BJ (cell line): ENCODE measurements at regions not wholly inside any gene's neighbourhood (a gene's known extent, or its start where the extent isn't known, plus 50 kb on each side); places are given as distances from the start of the nearest gene placed in this dataset.

Source experiments
- CTCF ChIA-PET: fragments of 350-600 bp; formaldehyde crosslinking; extraction: SDS; loops from one replicate; lab custom pipeline; 2021; ENCODE audit warnings: antibody characterized with exemption, inconsistent platforms; lab: Yijun Ruan, JAX
- POLR2A ChIA-PET: fragments of 300-600 bp; sonication (Branson Sonifier 250); formaldehyde crosslinking; extraction: SDS; loops from one replicate; lab custom pipeline; 2021; ENCODE audit warnings: antibody characterized with exemption; lab: Charles Lee
- DNase-seq: peaks from one replicate; pipeline ENCODE4 v3.0.0-alpha.2; 2011; ENCODE audit warnings: low read depth
- H3K27me3 ChIP-seq: 2 replicates; pipeline ENCODE4 v1.6.0; 2011; ENCODE audit warnings: low read length; ENCODE audit not compliant: control insufficient read depth, insufficient read depth
- H3K36me3 ChIP-seq: 2 replicates; pipeline ENCODE4 v1.5.1; 2011; ENCODE audit warnings: low read length; ENCODE audit not compliant: control insufficient read depth, insufficient read depth
- H3K4me3 ChIP-seq: 2 replicates; pipeline ENCODE4 v1.5.1; 2011; ENCODE audit warnings: low read depth, mild to moderate bottlenecking, control low read depth, low read length
- TF ChIP-seq, protein P1 (sequence below): IDR thresholded peaks from 2 replicates; pipeline ENCODE4 v1.5.1; 2011; ENCODE audit warnings: low read depth, mild to moderate bottlenecking, control low read depth, inconsistent platforms, low read length, moderate library complexity; ENCODE audit not compliant: insufficient read depth

DNA sequence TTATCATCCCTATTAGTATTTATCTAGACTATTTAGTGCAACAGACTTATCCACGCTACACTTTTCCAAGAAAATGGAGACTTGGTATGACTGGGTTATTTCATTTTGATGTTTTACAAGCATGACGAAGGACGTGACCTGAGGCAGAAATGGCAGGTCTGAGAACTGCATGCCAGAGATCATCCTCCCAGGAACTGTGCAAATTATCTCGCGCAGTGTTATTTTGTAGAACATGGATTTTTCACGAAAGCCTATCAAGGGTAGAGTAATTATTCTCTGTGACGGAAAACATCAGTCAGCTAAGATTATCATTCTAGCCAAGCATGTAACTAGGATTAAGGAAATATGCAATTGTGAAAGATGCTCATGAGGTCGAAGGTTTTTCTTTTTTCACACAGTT is 361.5 kb upstream of the AJAP1 start:
- ChIA-PET CTCF (no interaction called here), POLR2A (no interaction called here)
- Histone ChIP-seq H3K4me3 (no peak overlapping the region), H3K27me3 (no peaks in the 10 kb centered on the region), H3K36me3 (no peaks in the 10 kb centered on the region)
- no peak for DNase-seq
- TF ChIP-seq, protein P1, sequence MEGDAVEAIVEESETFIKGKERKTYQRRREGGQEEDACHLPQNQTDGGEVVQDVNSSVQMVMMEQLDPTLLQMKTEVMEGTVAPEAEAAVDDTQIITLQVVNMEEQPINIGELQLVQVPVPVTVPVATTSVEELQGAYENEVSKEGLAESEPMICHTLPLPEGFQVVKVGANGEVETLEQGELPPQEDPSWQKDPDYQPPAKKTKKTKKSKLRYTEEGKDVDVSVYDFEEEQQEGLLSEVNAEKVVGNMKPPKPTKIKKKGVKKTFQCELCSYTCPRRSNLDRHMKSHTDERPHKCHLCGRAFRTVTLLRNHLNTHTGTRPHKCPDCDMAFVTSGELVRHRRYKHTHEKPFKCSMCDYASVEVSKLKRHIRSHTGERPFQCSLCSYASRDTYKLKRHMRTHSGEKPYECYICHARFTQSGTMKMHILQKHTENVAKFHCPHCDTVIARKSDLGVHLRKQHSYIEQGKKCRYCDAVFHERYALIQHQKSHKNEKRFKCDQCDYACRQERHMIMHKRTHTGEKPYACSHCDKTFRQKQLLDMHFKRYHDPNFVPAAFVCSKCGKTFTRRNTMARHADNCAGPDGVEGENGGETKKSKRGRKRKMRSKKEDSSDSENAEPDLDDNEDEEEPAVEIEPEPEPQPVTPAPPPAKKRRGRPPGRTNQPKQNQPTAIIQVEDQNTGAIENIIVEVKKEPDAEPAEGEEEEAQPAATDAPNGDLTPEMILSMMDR = no peak

DNA sequence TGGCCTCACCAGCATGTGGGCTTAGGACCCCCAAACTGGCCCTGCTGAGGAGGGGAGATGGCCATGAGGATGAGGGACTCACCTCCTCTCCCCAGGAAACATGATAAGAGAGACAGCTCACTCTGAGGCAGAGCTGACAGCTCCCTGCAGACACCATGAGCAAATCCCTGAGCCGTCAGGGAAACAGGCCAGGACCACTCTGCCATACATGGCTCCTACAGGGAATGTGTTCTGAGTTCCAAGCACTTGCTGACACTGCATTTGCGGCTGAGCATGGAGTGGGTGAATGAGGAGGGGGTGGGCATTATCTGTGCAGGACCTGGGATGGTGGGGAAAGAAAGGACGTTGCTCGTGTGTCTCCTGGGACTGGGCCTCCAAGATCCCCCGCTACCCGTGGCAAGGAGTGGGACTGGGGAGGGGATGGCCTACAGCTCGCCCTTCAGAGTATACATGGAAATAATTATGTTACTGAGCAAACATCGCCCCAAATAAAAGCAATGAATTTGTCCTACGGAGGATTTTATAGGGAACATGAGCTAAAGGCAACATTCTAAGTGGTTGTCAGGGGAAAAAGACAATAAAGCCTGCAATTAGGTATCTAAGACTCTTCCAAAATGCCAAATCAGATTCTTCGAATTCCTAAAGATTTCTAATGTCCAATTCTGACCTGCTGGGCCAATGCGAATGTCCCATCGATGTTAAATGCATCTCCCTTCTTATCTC is 355.9 kb upstream of the AJAP1 start:
- Histone ChIP-seq H3K36me3 (no peaks in the 10 kb centered on the region), H3K27me3 (no peaks in the 10 kb centered on the region), H3K4me3 (no peak overlapping the region)
- POLR2A ChIA-PET = no interaction called here
- TF ChIP-seq, protein P1 = no peak
- CTCF ChIA-PET = no interaction called here
- no peak for DNase-seq

DNA sequence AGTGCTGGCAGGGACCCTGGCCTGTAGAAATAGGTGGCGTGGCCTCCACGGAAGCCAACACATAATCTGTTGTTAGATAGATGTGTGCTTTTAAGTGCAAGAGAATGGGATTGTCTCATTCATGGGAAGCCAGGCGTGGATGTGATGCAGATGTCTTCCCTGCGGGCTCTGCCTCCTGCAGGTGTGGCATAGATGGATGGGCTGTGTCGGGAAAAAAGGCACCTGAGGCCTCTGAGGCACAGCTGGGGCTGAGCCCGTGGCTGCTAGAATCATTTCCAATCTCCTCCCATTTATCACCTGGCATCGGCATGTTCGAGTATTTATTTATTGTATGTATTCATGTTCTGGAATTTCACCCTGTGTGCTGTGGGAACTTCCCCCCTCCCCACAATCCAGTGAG is 353.4 kb upstream of the AJAP1 start:
- ChIA-PET POLR2A (no interaction called here), CTCF (no interaction called here)
- TF ChIP-seq, protein P1 = no peak
- no peak for DNase-seq
- Histone ChIP-seq H3K4me3 (no peak overlapping the region), H3K36me3 (no peaks in the 10 kb centered on the region), H3K27me3 (no peaks in the 10 kb centered on the region)

DNA sequence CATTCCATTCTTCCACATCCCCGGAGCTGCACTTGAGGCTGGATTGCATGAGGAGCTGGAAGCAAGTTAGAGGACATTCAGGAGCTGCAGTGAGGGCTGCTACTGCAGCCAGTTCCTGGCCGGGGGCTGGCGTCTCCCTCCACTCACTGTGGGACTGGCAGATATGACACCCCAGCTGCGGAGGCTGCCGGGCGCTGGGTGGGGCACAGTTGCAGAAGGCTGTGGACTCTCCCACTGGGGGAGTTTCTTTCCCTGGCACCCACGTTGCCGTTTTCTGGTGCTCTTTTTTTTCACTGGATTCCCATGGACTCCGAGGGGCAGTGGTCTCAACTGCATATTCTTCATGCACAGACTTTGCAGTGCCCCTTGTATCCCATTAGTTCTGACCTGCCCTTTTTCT is 351.1 kb upstream of the AJAP1 start:
- Histone ChIP-seq H3K36me3 (no peaks in the 10 kb centered on the region), H3K27me3 (no peaks in the 10 kb centered on the region), H3K4me3 (no peak overlapping the region)
- TF ChIP-seq, protein P1 = no peak
- POLR2A ChIA-PET = no interaction called here
- CTCF ChIA-PET = no interaction called here
- DNase-seq = no peak

DNA sequence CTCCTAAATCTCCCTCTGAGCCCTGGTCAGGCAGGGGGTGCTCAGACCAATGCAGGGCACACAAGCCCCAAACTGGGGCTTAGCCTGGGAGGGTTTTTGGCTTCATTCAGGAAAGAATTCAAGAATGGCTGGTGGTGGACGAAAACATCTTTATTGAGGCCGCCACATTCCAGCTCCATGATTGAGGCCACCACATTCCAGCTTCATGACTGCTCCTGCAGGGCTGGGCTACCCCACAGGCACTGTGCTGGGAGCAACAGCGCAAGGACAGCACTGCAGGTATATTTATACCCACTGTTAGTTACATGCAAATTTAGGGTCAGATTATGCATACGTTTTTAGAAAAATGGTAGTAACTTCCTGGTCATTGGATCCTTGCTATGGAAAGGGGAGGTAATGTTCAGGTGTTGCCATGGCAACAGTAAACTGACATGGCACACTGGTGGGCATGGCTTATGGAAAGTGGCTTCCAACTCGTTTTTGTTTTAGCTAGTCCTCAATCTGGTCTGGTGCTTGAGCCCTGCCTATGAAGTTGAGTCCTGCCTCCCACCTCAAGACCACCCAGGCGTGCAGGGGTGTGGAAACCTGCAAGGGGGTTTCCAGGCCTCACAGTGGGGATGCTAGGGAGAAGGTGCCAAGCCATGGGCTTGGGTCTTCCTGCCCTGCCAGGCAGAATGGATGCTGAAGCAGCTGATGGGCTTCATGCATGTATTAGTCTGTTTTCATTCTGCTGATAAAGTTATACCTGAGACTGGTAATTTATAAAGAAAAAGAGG is 348.7 kb upstream of the AJAP1 start:
- no peaks in the 10 kb centered on the region for H3K36me3 ChIP-seq
- DNase-seq = no peak
- TF ChIP-seq, protein P1 = no peak
- H3K4me3 ChIP-seq = no peak overlapping the region
- no peaks in the 10 kb centered on the region for H3K27me3 ChIP-seq
- CTCF ChIA-PET = no interaction called here
- POLR2A ChIA-PET = no interaction called here
